PC-9 (cell line): ENCODE measurements at regions not wholly inside any gene's neighbourhood (a gene's known extent, or its start where the extent isn't known, plus 50 kb on each side); places are given as distances from the start of the nearest gene placed in this dataset.
"Not testable (repeated sequence)": the region's sequence is repeated elsewhere in the genome, so short reads cannot be mapped to it uniquely, and the experiment has no call there.

Source experiments
- EZH2 ChIP-seq: fragments of 200-600 bp; sonication (generic); IDR thresholded peaks from 2 replicates; pipeline ENCODE4 v1.8.0; 2017; ENCODE audit warnings: antibody characterized with exemption, low read depth
- TF ChIP-seq, protein P1 (sequence below): fragments of 200-600 bp; sonication (generic); conservative IDR thresholded peaks from 2 replicates; pipeline ENCODE4 v1.6.1; 2017; ENCODE audit warnings: mixed run types, antibody characterized with exemption, mild to moderate bottlenecking, moderate library complexity

DNA sequence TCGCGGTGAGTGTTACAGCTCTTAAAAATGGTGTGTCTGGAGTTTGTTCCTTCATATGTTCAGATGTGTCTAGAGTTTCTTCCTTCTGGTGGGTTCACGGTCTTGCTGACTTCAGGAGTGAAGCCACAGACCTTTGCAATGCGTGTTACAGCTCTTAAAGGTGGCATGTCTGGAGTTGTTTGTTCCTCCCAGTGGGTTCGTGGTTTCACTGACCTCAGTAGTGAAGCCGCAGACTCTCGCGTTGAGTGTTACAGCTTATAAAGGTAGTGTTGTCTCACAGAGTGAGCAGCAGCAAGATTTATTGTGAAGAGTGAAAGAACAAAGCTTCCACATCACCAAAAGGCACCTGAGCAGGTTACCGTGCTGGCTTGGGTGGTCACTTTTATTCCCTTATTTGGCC lies 135.9 kb upstream of the INTU start:
- TF ChIP-seq, protein P1, sequence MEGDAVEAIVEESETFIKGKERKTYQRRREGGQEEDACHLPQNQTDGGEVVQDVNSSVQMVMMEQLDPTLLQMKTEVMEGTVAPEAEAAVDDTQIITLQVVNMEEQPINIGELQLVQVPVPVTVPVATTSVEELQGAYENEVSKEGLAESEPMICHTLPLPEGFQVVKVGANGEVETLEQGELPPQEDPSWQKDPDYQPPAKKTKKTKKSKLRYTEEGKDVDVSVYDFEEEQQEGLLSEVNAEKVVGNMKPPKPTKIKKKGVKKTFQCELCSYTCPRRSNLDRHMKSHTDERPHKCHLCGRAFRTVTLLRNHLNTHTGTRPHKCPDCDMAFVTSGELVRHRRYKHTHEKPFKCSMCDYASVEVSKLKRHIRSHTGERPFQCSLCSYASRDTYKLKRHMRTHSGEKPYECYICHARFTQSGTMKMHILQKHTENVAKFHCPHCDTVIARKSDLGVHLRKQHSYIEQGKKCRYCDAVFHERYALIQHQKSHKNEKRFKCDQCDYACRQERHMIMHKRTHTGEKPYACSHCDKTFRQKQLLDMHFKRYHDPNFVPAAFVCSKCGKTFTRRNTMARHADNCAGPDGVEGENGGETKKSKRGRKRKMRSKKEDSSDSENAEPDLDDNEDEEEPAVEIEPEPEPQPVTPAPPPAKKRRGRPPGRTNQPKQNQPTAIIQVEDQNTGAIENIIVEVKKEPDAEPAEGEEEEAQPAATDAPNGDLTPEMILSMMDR: not testable (repeated sequence)
- TF ChIP-seq EZH2: not testable (repeated sequence)
